Spleen (tissue), 11 donors: ENCODE measurements at regions not wholly inside any gene's neighbourhood (a gene's known extent, or its start where the extent isn't known, plus 50 kb on each side); places are given as distances from the start of the nearest gene placed in this dataset.

Experiments
- DNase-seq: peaks from one replicate; pipeline ENCODE4 v3.0.0-alpha.2; 2020
- H3K27ac ChIP-seq, 8 donors: fragments of 200-600 bp; sonication (generic) in 7 of 8; 1 replicate in 4 of 8; 2 replicates in 4 of 8; pipeline versions ENCODE4 v1.5.0 to v1.8.0; 2016 to 2021; ENCODE audit warnings: inconsistent platforms in 4 of 8, mild to moderate bottlenecking in 4 of 8, moderate library complexity in 1 of 8
- H3K27me3 ChIP-seq, 7 donors: fragments of 200-600 bp; sonication (generic) in 6 of 7; replicated peaks in 1 of 7; 1 replicate in 4 of 7; 2 replicates in 3 of 7; pipeline versions ENCODE4 v1.5.0 to v1.8.0; 2016 to 2021; ENCODE audit warnings: inconsistent platforms in 3 of 7, mild to moderate bottlenecking in 1 of 7
- H3K36me3 ChIP-seq, 6 donors: fragments of 200-600 bp; sonication (generic) in 5 of 6; 1 replicate in 4 of 6; 2 replicates in 2 of 6; pipeline versions ENCODE4 v1.5.0 to v1.8.0; 2016 to 2021; ENCODE audit warnings: inconsistent platforms in 2 of 6
- H3K4me1 ChIP-seq, 6 donors: fragments of 200-600 bp; sonication (generic) in 5 of 6; 1 replicate in 3 of 6; 2 replicates in 3 of 6; pipeline versions ENCODE4 v1.5.0 to v1.8.0; 2016 to 2021; ENCODE audit warnings: inconsistent platforms in 3 of 6
- H3K4me3 ChIP-seq, 8 donors: fragments of 200-600 bp; sonication (generic) in 7 of 8; 1 replicate in 4 of 8; 2 replicates in 4 of 8; pipeline versions ENCODE4 v1.5.0 to v1.8.0; 2016 to 2021; ENCODE audit warnings: inconsistent platforms in 4 of 8, mild to moderate bottlenecking in 4 of 8, moderate library complexity in 2 of 8
- H3K9me3 ChIP-seq, 8 donors: fragments of 200-600 bp; sonication (generic) in 7 of 8; 1 replicate in 4 of 8; 2 replicates in 4 of 8; pipeline versions ENCODE4 v1.5.0 to v1.8.0; 2016 to 2021; ENCODE audit warnings: inconsistent platforms in 4 of 8
- POLR2A ChIP-seq, 3 donors: fragments of 450-650 bp; IDR thresholded peaks; one replicate each; pipeline ENCODE4 v1.5.1; 2017; ENCODE audit warnings: antibody characterized with exemption in 3 of 3, mild to moderate bottlenecking in 1 of 3
- POLR2AphosphoS5 ChIP-seq, 3 donors: sonication (generic); formaldehyde crosslinking; IDR thresholded peaks; one replicate each; pipeline ENCODE4 v1.5.1; 2017; ENCODE audit warnings: antibody characterized with exemption in 3 of 3
- WGBS, 5 donors: extraction: QIAGEN DNeasy Blood & Tissue Kit in 3 of 5; methylation state at CpG; one replicate each; pipeline versions ENCODE4 v1.1.5 to v1.1.7; 2013 to 2018; 5-methylcytosine and 5-hydroxymethylcytosine counted together
- intact Hi-C: fragments of 100-400 bp; cut with DNase I; formaldehyde crosslinking; loops from one replicate; pipeline ENCODE4 v1.15.0; 2023; ENCODE audit warnings: low total_unique reads
- TF ChIP-seq, protein P1 (sequence below), 11 experiments: fragments of 200-600 bp in 7 of 11; fragments of 450-650 bp in 4 of 11; sonication (generic) in 4 of 11; IDR thresholded peaks in 8 of 11; conservative IDR thresholded peaks in 3 of 11; 1 replicate in 7 of 11; 2 replicates in 4 of 11; pipeline versions ENCODE4 v1.4.0 to v1.8.0; 2016 to 2021; ENCODE audit warnings: antibody characterized with exemption in 11 of 11, inconsistent platforms in 4 of 11, mild to moderate bottlenecking in 1 of 11
- donor health status: healthy with polysubstance abuse.
- donor health status: DM: no; HTN: no; CAD: no; lungs with moderate emphysema.
- donor health status: DM: no; HTN: no; CAD: no.
- donor health status: Bipolar disorder and iron deficiency.
- donor health status: healthy.
- donor health status: DM: no; HTN: no; CAD: no.
- donor health status: DM: yes; HTN: yes; CAD: no.

DNA sequence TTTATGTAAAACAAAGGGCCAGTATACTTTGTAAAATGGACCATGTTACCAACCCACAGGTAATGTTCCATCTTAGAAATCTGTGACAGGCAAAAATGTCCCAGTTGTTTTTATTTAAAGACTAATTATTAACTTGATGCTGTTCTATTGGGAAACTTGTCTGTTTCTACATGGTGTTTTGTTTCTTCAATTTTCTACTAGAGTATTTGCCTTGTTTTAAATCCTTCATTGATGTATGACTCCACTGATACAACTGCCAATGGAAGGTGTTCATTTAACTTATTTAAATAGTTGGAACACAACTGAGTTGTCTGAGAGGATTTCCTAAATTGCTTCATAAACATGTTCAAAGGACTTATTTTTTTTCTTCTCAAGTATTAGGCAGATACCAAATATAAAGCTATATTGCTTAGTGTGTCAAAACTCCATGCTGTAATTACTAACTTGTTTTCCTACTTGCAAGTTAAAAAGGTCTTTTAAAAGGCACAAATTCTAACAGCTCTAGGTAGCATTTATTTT is 152.0 kb upstream of the XPO1 start:
- H3K4me1 ChIP-seq, result peaks cover 0 to 14% (median 11%) of the 10 kb centered on the region in 6 donors
- no peaks in the 10 kb centered on the region for H3K9me3 ChIP-seq
- no peak for DNase-seq
- H3K36me3 ChIP-seq, result no peaks in the 10 kb centered on the region
- no peaks in the 10 kb centered on the region for H3K27me3 ChIP-seq
- no peak overlapping the region for H3K4me3 ChIP-seq
- intact Hi-C loops, result no loop called here
- TF ChIP-seq, protein P1, sequence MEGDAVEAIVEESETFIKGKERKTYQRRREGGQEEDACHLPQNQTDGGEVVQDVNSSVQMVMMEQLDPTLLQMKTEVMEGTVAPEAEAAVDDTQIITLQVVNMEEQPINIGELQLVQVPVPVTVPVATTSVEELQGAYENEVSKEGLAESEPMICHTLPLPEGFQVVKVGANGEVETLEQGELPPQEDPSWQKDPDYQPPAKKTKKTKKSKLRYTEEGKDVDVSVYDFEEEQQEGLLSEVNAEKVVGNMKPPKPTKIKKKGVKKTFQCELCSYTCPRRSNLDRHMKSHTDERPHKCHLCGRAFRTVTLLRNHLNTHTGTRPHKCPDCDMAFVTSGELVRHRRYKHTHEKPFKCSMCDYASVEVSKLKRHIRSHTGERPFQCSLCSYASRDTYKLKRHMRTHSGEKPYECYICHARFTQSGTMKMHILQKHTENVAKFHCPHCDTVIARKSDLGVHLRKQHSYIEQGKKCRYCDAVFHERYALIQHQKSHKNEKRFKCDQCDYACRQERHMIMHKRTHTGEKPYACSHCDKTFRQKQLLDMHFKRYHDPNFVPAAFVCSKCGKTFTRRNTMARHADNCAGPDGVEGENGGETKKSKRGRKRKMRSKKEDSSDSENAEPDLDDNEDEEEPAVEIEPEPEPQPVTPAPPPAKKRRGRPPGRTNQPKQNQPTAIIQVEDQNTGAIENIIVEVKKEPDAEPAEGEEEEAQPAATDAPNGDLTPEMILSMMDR (IDR thresholded peaks at IDR 0.05 in 8 of 11, conservative IDR thresholded peaks at IDR 0.05 in 3 of 11), result no peak
- peak overlapping the region in 2 of 8 donors; percentile 1 to 53 for H3K27ac ChIP-seq

DNA sequence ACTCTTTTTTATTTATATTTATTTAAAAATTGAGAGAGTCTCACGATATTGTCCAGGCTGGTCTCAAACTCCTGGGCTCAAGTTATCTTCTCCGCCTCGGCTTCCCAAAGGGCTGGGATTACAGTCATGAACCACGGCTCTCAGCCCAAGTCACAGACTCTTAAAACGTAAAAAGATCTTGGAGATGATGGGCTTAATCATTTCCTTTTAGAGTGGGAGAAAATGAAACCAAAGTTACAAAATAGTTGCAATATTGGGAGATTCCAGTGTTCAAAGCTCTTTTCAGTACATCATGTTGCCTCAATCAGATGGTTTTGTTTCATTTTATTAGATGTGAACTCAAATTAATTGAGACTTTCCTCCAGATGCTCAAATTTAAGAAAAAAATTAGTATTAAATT is 151.4 kb upstream of the XPO1 start:
- TF ChIP-seq POLR2A (IDR thresholded peaks at IDR 0.05) (no peak), POLR2AphosphoS5 (IDR thresholded peaks at IDR 0.05) (no peak)
- TF ChIP-seq, protein P1 (IDR thresholded peaks at IDR 0.05 in 8 of 11, conservative IDR thresholded peaks at IDR 0.05 in 3 of 11), result no peak
- Histone ChIP-seq H3K4me3 (no peak overlapping the region), H3K27me3 (no peaks in the 10 kb centered on the region), H3K4me1 (peaks cover 0 to 10% (median 7%) of the 10 kb centered on the region in 6 donors), H3K27ac (peak overlapping the region in 3 of 8 donors; percentile 1 to 53 (median 27)), H3K9me3 (no peaks in the 10 kb centered on the region), H3K36me3 (no peaks in the 10 kb centered on the region)
- intact Hi-C loops, result no loop called here
- no peak for DNase-seq
- 60 to 75% (median 65%) methylated on average over 5 of the region's 5 CpGs for WGBS, 5 donors

DNA sequence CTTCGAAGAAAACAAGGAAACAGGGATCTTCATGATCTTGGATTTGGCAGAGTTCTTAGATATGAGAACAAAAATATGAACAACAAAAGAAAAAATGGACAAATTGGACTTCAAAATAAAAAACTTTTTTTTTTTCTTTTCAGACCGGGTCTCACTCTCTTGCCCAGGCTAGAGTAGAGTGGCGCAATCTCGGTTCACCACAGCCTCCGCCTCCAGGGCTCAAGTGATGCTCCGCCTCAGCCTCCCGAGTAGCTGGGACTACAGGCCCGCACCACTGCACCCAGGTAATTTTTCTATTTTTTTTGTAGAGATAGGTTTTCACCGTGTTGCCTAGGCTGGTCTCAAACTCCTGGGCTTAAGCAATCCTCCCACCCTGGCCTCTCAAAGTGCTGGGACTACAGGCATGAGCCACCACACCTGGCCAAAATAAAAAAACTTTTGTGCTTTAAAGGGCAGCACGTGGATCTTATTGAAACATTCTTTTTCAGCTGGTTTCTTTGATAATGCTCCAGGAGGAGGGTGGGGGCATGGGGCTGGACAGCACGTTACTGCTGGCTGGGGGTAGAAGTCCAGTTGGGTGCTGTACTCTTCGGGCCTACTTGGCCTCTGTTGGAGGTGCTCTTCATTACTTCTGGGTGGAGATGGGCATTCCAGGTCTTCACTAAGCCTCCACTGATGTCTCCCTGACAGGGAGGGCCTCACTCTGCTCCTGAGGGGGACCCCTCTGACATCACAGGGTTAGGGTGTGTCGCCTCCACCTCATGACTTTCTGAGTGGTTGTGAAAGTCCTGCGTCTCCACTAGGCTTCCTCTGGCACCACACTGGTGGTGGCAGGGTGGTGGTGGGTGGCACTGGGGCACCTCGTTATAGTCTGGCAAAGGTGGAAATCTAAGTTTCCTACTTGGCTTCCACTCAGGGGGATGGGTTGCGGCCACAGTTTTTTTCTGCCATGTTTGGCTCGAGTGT is 150.5 kb upstream of the XPO1 start:
- Histone ChIP-seq H3K36me3 (no peaks in the 10 kb centered on the region), H3K4me3 (no peak overlapping the region), H3K27me3 (no peaks in the 10 kb centered on the region), H3K9me3 (no peaks in the 10 kb centered on the region), H3K4me1 (peaks cover 0 to 1% (median under 1%) of the 10 kb centered on the region in 6 donors), H3K27ac (peak overlapping the region in 2 of 8 donors; percentile 27 to 53)
- intact Hi-C loops, result no loop called here
- WGBS, 5 donors, result 86 to 92% (median 91%) methylated on average over 16 to 17 of the region's 17 CpGs
- TF ChIP-seq, protein P1 (IDR thresholded peaks at IDR 0.05 in 8 of 11, conservative IDR thresholded peaks at IDR 0.05 in 3 of 11), result no peak
- TF ChIP-seq POLR2AphosphoS5 (IDR thresholded peaks at IDR 0.05) (no peak), POLR2A (IDR thresholded peaks at IDR 0.05) (no peak)
- DNase-seq, result no peak

DNA sequence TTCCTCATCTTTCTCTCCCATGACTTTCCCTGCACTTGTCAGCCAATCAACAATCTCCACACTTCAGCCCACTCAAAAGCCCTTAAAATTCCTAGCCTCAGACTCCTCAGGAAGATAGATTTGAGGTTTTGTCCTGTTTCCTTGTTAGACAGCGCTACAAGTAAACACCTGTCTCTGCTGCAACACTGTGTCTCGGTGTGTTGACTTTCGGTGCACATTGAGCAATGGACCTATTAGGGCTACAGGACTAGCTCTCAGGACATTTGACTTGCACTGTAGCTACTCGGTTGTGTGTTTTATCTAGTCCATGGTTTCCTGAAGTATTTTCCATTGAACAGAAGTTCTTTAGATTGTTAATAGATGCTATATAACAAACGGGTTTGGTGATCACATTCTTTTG is 140.9 kb upstream of the XPO1 start:
- 75 to 91% (median 84%) methylated on average over 5 of the region's 5 CpGs for WGBS, 5 donors
- no peak for TF ChIP-seq POLR2AphosphoS5 (IDR thresholded peaks at IDR 0.05)
- no peak for TF ChIP-seq POLR2A (IDR thresholded peaks at IDR 0.05)
- TF ChIP-seq, protein P1 (IDR thresholded peaks at IDR 0.05 in 8 of 11, conservative IDR thresholded peaks at IDR 0.05 in 3 of 11), result no peak
- H3K27ac ChIP-seq, result no peak overlapping the region

More for the DNA sequence above, 140.9 kb upstream of the XPO1 start:
- Histone ChIP-seq H3K36me3 (no peaks in the 10 kb centered on the region), H3K4me1 (no peaks in the 10 kb centered on the region), H3K27me3 (no peaks in the 10 kb centered on the region), H3K9me3 (peaks cover 0 to 31% (median 25%) of the 10 kb centered on the region in 8 donors), H3K4me3 (no peak overlapping the region)
- intact Hi-C loops, result no loop called here
- DNase-seq, result no peak
